Gastroesophageal sphincter (tissue), 4 donors: ENCODE measurements at regions not wholly inside any gene's neighbourhood (a gene's known extent, or its start where the extent isn't known, plus 50 kb on each side); places are given as distances from the start of the nearest gene placed in this dataset.

ENCODE experiments used
- ATAC-seq: fragments of 150-250 bp; one replicate; pipeline ENCODE4 v1.9.1; 2016; ENCODE audit warnings: mild to moderate bottlenecking, moderate library complexity
- H3K27ac ChIP-seq, 4 donors: fragments of 200-600 bp; sonication (generic) in 3 of 4; 1 replicate in 3 of 4; 2 replicates in 1 of 4; pipeline ENCODE4 v1.5.1; 2016 to 2019
- H3K27me3 ChIP-seq: fragments of 200-600 bp; sonication (generic); one replicate; pipeline ENCODE4 v1.5.1; 2019
- H3K36me3 ChIP-seq, 2 donors: fragments of 200-600 bp; sonication (generic); one replicate each; pipeline ENCODE4 v1.5.1; 2019; ENCODE audit warnings: control low read depth in 1 of 2
- H3K4me1 ChIP-seq, 3 donors: fragments of 200-600 bp; sonication (generic); 1 replicate in 2 of 3; 2 replicates in 1 of 3; pipeline ENCODE4 v1.5.1; 2016 to 2019; ENCODE audit warnings: control low read depth in 2 of 3
- H3K4me3 ChIP-seq, 2 donors: fragments of 200-600 bp; sonication (generic); one replicate each; pipeline ENCODE4 v1.5.1; 2019; ENCODE audit warnings: mild to moderate bottlenecking in 1 of 2, moderate library complexity in 1 of 2
- H3K9me3 ChIP-seq, 3 donors: fragments of 200-600 bp; sonication (generic); one replicate each; pipeline ENCODE4 v1.5.1; 2017 to 2019; ENCODE audit warnings: control low read depth in 2 of 3
- EP300 ChIP-seq: sonication (generic); formaldehyde crosslinking; IDR thresholded peaks from one replicate; pipeline ENCODE4 v1.6.1; 2017; ENCODE audit warnings: antibody characterized with exemption, mild to moderate bottlenecking
- POLR2A ChIP-seq, 2 donors: fragments of 450-650 bp; IDR thresholded peaks; one replicate each; pipeline ENCODE4 v1.6.1; 2017; ENCODE audit warnings: antibody characterized with exemption in 2 of 2, mild to moderate bottlenecking in 2 of 2, moderate library complexity in 1 of 2
- POLR2AphosphoS5 ChIP-seq: sonication (generic); formaldehyde crosslinking; IDR thresholded peaks from one replicate; pipeline ENCODE4 v1.6.1; 2017; ENCODE audit warnings: antibody characterized with exemption
- WGBS, 2 donors: methylation state at CpG; one replicate each; pipeline ENCODE4 v1.1.5; 2018; ENCODE audit warnings: low coverage in 1 of 2; 5-methylcytosine and 5-hydroxymethylcytosine counted together
- TF ChIP-seq, protein P1 (sequence below), 4 experiments: fragments of 200-600 bp in 2 of 4; fragments of 450-650 bp in 2 of 4; sonication (generic) in 1 of 4; IDR thresholded peaks; one replicate each; pipeline ENCODE4 v1.5.1; 2017 to 2019; ENCODE audit warnings: antibody characterized with exemption in 4 of 4, mild to moderate bottlenecking in 2 of 4, moderate library complexity in 2 of 4

- H3K27me3 ChIP-seq = no peaks in the 10 kb centered on the region
- ATAC-seq = no peak
- H3K4me1 ChIP-seq = no peaks in the 10 kb centered on the region
- no peaks in the 10 kb centered on the region for H3K9me3 ChIP-seq
- TF ChIP-seq POLR2A (IDR thresholded peaks at IDR 0.05) (no peak), EP300 (no peak), POLR2AphosphoS5 (no peak)
- TF ChIP-seq, protein P1, sequence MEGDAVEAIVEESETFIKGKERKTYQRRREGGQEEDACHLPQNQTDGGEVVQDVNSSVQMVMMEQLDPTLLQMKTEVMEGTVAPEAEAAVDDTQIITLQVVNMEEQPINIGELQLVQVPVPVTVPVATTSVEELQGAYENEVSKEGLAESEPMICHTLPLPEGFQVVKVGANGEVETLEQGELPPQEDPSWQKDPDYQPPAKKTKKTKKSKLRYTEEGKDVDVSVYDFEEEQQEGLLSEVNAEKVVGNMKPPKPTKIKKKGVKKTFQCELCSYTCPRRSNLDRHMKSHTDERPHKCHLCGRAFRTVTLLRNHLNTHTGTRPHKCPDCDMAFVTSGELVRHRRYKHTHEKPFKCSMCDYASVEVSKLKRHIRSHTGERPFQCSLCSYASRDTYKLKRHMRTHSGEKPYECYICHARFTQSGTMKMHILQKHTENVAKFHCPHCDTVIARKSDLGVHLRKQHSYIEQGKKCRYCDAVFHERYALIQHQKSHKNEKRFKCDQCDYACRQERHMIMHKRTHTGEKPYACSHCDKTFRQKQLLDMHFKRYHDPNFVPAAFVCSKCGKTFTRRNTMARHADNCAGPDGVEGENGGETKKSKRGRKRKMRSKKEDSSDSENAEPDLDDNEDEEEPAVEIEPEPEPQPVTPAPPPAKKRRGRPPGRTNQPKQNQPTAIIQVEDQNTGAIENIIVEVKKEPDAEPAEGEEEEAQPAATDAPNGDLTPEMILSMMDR (IDR thresholded peaks at IDR 0.05) = no peak
- H3K27ac ChIP-seq = no peak overlapping the region
- 6 to 71% methylated on average over 2 of the region's 2 CpGs for WGBS, 2 donors
- H3K4me3 ChIP-seq = no peak overlapping the region
- no peaks in the 10 kb centered on the region for H3K36me3 ChIP-seq
Observed at GRCh38 chr10:63920926-63921325, 399.7 kb downstream of the REEP3 start.

- no peaks in the 10 kb centered on the region for H3K4me1 ChIP-seq
Observed at GRCh38 chr10:63921908-63922467, 400.8 kb downstream of the REEP3 start.

GRCh38 chr10:63922468-63923284 lies 401.5 kb downstream of the REEP3 start:
- 45 to 79% methylated on average over 3 of the region's 6 CpGs for WGBS, 2 donors
- no peaks in the 10 kb centered on the region for H3K4me1 ChIP-seq
- H3K36me3 ChIP-seq = no peaks in the 10 kb centered on the region
- ATAC-seq = no peak
- no peaks in the 10 kb centered on the region for H3K27me3 ChIP-seq
- H3K4me3 ChIP-seq = no peak overlapping the region
- TF ChIP-seq POLR2A (IDR thresholded peaks at IDR 0.05) (no peak), EP300 (no peak), POLR2AphosphoS5 (no peak)
- TF ChIP-seq, protein P1 (IDR thresholded peaks at IDR 0.05) = no peak
- H3K9me3 ChIP-seq = no peaks in the 10 kb centered on the region
- no peak overlapping the region for H3K27ac ChIP-seq

More at GRCh38 chr10:63921908-63922467, 400.8 kb downstream of the REEP3 start:
- H3K9me3 ChIP-seq = no peaks in the 10 kb centered on the region
- no peaks in the 10 kb centered on the region for H3K36me3 ChIP-seq
- H3K27ac ChIP-seq = no peak overlapping the region
- ATAC-seq = no peak
- no peaks in the 10 kb centered on the region for H3K27me3 ChIP-seq
- 61 to 81% methylated on average over 4 of the region's 4 CpGs for WGBS, 2 donors
- TF ChIP-seq, protein P1 (IDR thresholded peaks at IDR 0.05) = no peak
- no peak for TF ChIP-seq POLR2A (IDR thresholded peaks at IDR 0.05)
- no peak for TF ChIP-seq POLR2AphosphoS5
- TF ChIP-seq EP300 = no peak
- no peak overlapping the region for H3K4me3 ChIP-seq

DNA sequence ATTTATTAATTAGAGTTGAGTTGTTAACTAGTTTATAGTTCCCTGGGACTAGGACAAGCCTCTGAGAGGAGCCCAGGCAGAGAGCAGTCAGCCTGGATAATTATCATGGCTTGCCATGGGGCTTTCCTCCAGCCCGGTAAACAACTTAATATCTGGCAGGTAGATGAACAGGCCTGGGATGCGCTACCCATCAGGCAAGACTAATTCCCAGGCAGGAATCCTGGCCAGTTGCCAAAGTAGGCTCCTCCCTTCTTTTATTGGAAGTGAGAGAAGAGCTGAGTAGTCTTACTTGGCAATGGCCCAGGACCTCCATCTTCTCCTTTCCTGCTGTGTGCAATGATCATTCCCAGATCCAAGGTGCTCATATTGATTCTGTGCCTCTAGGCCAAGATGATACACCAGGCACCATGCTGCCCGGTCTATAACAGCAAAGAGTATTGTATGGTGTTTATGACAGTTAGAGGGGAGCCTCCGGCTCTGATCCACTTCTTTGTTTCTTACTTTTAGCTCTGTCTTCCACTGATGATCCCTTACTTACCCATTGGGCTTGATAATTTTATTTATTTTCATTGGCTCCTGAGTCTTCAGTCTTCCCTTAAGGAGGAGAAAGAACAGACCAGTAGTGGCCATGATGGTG lies 408.7 kb downstream of the REEP3 start:
- no peak for ATAC-seq
- 77 to 78% methylated on average over 3 to 4 of the region's 4 CpGs for WGBS, 2 donors
- Histone ChIP-seq H3K27me3 (no peaks in the 10 kb centered on the region), H3K4me1 (no peaks in the 10 kb centered on the region), H3K36me3 (no peaks in the 10 kb centered on the region), H3K4me3 (no peak overlapping the region), H3K27ac (no peak overlapping the region), H3K9me3 (no peaks in the 10 kb centered on the region)
- TF ChIP-seq, protein P1 (IDR thresholded peaks at IDR 0.05) = no peak
- no peak for TF ChIP-seq POLR2A (IDR thresholded peaks at IDR 0.05)
- TF ChIP-seq POLR2AphosphoS5 = no peak
- no peak for TF ChIP-seq EP300
